ENCODE measurements at regions not wholly inside any gene's neighbourhood (a gene's known extent, or its start where the extent isn't known, plus 50 kb on each side); places are given as distances from the start of the nearest gene placed in this dataset.

DNA sequence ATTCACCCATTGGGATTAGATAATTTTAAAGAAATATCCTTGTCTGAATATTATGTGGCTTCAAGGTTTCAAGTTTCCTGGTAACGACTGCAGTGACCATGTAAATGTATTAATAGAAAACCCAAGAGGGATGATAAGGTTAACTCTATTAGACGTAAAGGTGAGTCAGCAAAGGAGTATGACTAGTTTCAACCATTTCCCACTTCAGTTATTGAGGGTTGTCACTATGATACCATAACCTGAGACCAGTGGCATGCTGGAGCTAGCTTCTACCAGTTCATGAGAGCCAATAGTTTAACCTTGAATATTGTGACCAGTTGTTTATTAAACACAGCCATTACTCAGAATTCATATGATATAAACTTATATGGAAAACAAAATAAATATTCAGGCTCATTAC lies 270.1 kb downstream of the TMA16 start:
- no peak for DNase-seq (ENCODE audit: low read depth)

DNA sequence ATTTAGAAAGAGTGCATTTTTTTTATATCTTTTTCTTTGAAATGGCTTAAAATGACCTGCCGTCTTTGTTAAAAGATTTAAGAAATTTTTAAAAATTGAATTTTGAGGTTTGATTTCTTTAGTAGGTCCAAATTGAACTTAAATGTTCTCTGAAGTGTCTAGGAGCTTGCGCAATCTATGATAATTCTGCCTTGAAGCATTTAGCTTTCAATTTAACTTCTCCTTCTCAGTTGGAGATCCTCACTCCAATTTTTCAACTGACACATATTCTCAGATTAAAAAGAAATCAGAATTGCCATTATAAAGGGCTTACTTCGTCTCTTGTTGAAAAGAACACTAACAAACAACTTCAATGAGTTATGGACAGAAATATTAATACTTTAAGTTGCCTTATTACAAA lies 273.5 kb downstream of the TMA16 start:
- no peak for DNase-seq (ENCODE audit: low read depth)

DNA sequence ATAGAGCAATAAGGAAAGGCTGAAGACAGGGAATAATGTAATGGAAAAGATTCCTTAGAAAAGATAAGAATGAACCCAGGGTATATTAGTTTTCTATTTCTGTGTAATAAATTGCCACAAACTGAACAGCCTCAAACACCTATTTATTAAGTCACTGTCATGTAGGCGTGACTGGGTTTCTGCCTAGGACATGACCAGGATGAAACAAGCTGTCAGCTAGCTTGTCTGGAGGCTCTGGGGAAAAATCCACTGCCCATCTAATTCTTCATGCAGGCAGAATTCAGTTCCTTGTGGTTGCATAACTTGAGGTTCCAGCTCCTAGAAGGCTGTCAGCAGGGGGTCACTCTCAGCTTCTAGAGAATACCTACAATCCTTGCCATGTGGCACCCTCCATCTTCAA lies 277.7 kb downstream of the TMA16 start:
- DNase-seq (ENCODE audit: low read depth) = no peak

DNA sequence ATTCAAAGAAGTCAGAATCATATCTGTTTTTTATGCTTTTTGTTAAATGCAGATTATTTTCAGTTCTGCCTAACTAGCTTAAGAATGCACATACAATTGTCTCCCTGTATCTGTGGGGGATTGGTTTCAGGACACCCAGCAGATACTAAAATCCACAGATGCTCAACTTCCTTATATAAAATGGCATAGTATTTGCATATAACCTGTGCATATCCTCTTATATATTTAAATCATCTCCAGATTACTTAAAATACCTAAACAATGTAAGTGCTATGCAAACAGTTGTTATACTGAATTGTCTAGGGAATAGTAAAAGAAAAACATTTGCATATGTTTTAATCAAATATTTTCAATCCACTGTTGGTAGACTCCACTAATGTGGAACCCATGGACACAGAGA lies 279.4 kb downstream of the TMA16 start:
- no peak for DNase-seq (ENCODE audit: low read depth)

DNA sequence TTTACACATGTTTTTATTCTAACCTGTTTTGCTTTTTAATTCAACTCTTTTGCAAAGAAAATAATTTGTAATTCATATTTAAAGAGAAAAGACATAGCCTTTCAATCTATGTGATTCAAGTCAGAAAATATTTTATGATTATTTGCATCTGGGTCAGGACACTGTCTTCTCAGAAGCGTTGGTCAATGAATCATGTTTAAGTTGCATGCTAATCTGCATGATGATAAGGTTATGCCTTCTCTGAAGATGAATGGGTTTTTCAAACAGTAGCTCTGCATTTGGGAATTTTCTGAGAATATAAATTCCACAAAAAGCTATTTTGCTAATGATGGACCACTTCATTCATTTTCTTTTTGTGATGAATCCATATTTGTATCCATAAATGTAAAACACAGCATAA lies 282.5 kb downstream of the TMA16 start:
- no peak for DNase-seq (ENCODE audit: low read depth)

DNA sequence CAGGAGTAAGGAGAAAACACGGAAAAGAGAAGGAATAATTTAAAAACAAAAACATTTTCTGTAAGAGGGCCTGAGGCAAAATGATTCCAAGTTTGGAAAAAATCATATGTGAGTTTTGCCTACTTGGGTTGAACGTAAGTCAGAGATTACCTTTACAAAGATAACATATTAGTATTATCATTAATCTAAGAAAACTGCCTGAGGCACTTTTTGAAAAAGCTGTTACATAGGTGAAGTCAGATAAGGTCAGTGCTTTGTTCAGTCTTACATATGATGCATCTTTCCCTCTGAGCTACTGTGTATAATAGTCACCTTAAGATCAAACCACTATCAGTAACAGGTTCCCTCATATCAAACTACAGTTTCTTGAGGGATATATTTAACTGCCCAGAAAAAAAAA lies 287.2 kb downstream of the TMA16 start:
- no peak for DNase-seq (ENCODE audit: low read depth)

DNA sequence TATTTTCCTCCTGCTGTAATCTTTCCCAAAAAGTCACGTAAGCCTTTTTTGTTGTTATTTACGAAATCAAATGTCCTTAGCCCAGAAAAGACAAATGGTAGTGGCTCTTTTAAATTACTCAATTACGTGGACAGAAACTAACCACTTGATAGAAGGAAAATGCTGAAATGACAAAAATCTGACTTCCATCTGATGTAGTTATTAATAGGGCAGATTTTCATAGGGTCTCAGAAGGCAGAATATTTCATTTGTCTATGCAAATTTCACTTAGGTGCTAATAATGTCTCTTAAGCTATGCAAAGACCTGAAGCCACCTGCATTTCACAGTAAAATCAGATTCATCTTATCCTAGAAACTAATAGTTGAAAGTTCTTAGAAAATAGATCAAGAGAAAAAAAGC lies 295.7 kb downstream of the TMA16 start:
- no peak for DNase-seq (ENCODE audit: low read depth)

DNA sequence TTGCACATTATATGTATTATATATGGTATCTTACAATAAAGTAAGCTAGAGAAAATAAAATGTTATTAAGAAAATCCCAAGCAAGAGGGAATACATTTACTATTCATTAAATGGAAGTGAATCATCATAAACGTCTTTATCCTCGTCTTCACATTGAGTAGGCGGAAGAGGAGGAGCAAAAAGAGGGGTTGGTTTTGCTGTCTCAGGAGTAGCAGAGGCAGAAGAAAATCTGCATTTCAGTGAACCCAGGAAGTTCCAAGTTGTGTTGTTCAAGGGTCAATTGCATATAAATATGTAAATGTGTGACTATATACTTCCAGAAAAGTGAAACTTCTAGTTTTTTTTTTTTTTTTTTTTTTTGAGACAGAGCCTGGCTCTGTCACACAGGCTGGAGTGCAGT lies 301.4 kb downstream of the TMA16 start:
- no peak for DNase-seq (ENCODE audit: low read depth)

DNA sequence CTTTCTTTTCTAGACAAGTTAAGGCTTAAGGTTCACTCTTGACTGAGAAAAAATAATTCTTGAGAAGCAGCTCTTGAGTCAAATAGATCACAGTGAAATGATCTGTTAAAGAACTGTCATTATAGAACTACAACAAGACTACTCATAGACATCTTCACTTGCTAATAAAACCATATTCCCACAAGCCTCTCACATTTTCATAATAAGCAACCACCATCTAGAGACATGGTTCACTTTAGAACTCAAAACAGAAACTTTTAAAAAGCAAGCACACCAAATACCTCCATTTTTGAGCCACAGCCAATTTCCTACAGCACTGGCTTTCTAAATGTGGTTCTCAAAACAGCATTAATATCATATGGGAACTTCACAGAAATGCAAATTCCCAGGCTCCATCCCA lies 309.5 kb downstream of the TMA16 start:
- DNase-seq (ENCODE audit: low read depth) = no peak

DNA sequence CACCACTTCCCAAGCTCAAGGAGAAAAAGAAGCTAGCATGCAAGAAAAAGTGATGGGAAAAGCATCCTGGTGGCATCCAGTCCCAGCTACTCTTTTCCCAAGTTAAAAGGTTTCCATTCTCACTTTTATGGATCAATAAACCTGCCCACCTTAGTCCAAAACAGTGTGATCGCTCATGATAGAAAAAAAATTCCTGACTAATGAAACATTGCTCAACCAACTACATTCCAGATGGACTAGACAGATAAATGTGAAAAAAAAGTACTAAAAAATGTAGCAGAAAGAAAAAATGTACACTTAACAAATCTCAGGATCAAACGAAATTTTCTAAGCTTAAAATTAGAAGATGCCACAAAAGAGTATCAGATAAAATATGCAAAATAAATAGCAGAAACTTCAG lies 312.2 kb downstream of the TMA16 start:
- DNase-seq (ENCODE audit: low read depth) = peak; percentile 11

DNA sequence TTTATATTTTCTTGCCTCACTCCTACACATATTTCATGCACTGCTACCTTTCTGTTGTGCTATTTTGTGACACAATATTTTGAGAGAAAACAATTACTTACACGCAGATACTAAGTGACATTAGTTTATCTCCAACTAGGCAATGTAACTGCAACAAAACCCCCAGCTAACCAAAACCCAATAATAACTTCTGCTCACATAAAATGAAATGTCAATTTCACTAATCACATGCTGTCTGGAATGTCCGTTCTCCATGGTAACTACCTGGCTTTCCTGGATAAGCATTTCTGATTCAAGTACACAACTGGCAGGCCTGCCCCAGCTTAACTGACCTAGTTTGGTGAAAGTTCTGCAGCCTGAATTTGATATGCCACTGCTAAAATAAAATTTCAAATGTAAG lies 313.5 kb downstream of the TMA16 start:
- DNase-seq (ENCODE audit: low read depth) = no peak

DNA sequence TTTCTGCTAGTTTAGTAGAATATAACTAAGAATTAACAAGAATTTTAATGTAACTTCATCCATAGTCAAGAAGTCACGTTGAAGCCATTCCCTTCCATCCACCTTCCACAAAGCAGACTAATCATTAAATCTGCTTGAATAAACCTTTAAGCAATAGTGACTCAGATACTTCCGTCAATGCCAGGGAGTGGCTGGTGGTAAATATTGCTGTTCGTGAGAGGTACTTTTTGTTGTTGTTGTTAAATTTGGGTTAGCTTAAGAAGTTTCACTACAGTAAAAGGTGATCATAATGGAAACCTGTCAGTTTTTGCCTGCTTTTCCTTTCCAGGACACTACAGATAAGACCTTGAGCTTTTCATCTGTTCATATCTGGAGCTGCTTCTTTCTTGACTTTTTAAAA lies 316.3 kb downstream of the TMA16 start:
- DNase-seq (ENCODE audit: low read depth) = no peak

DNA sequence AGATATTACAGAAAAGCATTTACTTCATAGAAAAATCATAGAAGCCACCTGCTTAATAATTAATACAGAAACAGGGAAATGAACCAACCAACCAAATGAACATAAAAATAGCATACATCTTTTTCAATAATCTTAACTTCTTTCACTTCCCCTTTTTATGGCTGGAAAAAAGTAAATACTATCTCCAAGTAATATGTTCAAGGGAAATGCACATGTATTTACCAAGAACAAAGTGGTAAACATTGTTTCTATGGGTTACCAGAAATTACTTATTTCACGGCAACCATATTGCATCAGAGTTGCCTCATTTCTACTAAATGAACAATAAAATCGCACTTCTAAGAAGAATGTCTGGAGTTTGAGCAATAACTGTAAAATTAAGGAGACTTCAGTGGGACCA lies 321.3 kb downstream of the TMA16 start:
- no peak for DNase-seq (ENCODE audit: low read depth)

DNA sequence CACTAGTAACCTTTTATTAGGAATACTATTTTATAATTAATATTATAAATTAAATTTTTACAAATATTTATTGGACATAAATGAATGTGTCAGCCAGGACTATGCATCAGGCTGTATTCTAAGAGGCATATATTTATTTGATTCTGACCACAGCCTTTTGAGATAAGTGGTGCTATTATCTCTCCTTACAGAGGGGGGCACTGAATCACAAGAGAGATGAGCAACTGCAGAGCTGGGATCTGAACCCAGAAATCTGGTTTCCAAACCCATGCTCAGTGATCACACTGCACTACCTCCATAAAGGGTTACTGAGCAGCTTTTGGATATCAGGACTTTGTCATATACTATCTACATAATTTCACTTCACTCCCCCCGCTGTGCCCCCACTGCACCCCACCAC lies 322.0 kb downstream of the TMA16 start:
- DNase-seq (ENCODE audit: low read depth) = no peak

DNA sequence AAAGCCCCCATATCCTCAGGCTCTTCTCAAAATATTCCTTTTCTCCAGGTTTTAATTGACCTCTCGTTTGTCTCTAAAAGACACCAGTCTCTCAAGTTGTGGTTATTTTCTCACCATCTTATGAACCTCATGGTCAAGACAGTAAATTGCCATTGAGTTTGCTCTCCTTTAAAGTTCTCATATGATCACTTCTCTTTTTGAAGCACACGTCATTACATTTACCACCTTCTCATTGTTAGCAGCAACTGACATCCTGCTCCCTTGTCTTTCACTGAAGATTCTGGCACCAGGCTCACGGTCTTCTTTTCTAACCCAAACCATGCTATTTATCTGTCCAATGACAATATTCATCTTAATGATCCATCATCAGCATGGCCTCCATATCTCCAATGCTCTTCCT lies 324.2 kb downstream of the TMA16 start:
- no peak for DNase-seq (ENCODE audit: low read depth)

DNA sequence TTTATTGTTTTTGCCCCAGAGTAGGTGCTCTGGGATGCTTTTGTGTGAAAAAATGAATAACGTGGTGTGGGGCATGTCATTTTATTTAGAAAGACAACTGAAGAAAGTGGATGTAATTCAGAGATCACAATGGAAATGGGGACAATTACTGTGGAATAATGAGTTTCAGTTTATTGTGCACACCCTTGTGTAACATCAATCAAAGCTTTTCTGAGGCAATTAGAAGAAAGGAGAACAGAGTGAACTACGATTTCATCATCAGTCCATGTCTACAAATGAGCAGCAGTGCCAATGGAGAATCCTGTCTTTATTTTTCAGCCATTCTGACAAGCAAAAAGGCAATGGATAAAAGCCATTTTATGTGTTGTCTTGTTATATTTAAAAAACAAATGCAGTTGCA lies 339.2 kb downstream of the TMA16 start:
- no peak for DNase-seq (ENCODE audit: low read depth)

DNA sequence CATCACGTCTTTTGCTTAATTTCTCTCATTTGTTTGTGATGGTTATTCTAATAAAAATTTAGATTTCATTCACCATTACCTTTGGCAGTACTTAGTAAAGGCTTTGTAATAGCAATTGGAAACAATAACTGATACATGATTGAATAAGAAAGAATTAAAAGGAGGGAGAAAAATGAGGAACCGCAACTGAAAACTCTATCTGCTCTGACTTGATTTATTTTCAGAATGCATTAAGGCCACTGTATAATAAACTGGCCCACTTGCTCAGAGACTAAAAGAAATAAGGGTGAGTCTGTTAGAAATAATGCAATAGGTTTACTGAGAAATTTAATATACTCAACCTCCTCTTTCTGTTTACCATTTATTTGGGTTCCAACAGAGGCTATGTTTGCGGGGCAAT lies 351.5 kb downstream of the TMA16 start:
- no peak for DNase-seq (ENCODE audit: low read depth)

DNA sequence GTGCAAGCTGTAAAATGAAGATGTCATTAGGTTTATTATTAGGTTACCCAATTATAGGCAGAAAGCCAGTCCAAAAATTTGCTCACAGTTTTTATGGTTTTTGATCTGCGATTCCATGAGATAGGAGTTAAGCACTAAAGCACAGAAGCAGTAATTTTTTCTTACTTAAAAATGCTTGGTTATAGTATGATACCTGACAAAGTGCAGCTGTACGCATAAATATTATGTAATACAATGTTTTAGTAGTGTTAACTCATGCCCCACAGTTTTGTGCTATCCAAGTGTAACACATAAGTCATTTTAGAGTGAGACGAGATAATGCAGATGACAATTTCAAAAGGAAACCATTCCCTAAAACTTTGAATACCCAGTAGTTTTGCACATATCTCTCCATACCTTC lies 357.8 kb downstream of the TMA16 start:
- no peak for DNase-seq (ENCODE audit: low read depth)

DNA sequence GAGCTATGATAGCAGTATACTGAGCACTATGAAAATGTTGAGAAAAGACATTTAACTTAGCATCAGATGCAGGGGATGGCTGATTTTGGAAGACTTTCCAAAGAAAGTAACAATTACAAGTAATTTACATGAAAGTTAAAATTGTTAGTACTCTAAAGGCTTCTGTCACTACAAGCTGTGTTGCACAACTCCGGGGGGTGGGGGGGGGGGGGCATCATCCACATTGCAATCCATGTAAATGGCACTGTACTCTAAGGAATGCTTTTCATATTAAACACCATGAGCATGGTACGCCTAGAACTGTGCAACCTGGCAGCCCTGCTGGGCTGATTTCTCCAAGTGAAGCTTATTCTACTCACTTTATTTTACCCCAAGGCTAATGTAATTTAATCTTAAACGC lies 363.4 kb downstream of the TMA16 start:
- DNase-seq (ENCODE audit: low read depth) = no peak

DNA sequence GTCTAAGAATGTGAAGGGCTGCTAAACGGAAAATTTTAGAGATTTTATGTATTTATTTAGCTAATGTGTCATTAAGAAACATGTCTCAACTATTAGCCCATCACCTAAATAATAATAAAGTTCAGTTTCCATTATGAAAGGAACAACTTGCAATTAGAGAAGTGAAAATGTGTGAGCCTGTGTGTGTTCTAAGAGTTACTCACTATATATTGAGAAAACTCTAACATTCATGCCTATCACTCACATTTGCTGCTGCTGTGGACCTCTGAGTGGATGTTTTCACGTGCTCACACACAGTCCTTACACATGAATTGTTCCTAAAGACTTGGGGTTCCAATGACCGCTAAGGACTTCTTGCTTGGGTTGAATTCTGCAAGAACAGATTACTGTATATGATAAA lies 364.0 kb downstream of the TMA16 start:
- no peak for DNase-seq (ENCODE audit: low read depth)

DNA sequence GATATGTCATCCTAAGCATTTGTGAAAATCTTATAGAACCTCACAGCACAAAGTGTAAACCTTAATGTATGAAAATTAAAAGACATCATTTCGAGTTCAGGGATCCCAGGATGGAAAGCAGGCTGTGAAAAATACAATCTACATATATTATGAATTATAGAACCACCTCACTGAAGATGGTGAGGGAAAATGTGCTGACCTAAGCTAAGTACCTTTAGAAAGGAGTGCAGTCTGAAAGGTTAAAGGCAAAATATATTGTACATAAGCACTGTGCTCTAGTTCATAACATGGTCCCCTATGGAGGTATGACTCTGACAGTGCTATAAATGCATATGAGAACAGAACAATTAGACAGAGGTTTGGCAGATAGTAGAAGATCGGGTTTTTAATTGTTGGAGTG lies 368.6 kb downstream of the TMA16 start:
- DNase-seq (ENCODE audit: low read depth) = no peak

DNA sequence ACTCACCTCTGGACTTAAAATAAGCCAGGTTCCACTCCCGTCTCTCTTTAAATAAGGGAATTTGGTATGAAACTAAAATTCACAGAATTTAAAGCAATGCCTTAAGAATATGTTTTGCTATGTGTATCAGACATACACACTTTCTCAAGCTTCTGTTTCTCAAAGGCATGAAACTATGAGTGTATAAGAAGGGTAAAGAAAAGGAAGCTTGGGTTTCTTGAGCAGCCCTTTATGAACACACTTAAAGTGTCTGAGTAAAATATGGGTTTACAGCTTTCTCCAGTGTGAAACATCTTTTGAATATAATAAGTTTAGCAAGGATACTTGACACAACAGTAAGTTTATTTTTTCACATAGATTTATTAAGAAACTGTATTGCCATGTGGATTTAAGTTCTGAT lies 370.5 kb downstream of the TMA16 start:
- no peak for DNase-seq (ENCODE audit: low read depth)

DNA sequence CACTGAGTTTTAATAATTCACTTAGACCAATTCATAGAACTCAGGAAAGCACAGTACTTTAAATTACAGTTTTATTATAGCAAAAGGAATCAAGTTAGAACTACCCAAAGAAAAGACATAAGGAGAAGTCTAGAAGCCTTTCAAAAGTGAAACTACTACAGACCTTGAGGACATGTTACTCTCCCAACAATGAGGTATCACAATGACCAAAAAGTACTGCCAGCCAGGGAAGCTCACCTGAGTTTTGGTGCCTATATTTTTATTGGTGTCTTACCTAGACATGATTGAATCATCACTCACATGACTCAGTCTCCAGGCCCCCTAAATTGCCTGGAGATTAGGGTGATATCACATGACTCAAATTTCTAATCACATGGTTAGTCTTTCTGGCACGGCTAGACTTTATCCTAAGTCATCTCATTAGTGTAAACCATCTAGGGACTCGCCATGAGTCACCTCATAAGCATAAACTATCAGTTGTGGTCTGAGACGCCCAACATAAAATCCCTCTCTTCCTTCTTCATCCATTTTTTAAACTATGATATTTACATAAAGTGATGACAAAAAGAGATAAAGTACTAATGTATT lies 372.3 kb downstream of the TMA16 start:
- DNase-seq (ENCODE audit: low read depth) = peak; percentile 57

DNA sequence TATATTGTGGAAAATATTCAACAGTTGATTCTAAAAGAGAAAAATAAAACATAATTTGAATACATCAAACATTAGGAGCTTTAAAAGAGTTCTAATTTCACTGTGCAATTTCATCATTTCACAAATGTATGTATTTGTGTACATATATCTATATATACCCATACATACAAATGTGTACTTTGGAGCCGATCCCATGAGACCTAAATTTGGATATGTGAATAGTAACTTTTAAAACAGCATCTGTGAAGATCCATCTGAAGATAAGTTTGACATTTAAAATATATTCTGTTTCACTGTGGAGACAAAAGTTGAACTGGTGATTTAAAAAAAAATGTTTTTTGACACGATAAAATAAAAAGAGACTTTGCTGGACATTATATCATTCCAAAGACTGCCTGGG lies 374.0 kb downstream of the TMA16 start:
- no peak for DNase-seq (ENCODE audit: low read depth)

DNA sequence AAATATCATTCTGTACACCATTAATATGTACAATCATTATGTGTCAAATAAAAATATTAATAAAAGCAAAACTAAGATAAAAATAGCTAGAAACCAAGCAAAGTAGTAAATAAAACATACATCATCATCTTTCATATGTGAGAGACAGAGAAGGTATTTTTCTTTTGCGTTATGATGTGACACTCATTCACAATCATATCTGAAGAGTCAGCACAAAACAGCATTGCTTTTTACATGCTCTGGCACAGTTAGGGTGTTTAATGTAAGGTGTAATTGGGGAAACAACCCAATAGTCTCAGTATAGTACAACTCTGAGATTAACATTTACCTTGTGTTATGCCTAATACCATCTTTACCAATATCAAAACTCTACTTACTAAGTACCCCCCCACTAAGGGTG lies 376.6 kb downstream of the TMA16 start:
- DNase-seq (ENCODE audit: low read depth) = no peak
